K562 (cell line): ENCODE measurements at regions not wholly inside any gene's neighbourhood (a gene's known extent, or its start where the extent isn't known, plus 50 kb on each side); places are given as distances from the start of the nearest gene placed in this dataset.

Source experiments
- ATAC-seq: fragments of 200-7000 bp; cut with Tn5 transposase; 3 replicates; pipeline ENCODE4 v1.9.1; 2020; ENCODE audit warnings: moderate library complexity
- BruUV-seq: library from RNA; stranded (reverse); fragments of 400-500 nt; replicated peaks from 2 replicates; lab custom pipeline; 2021; lab: Mats Ljungman, UMichigan
- CTCF ChIA-PET: fragments of 300-600 bp; formaldehyde crosslinking; extraction: SDS; loops from one replicate; lab custom pipeline; 2021; ENCODE audit warnings: low intra/inter-chr PET ratio; lab: Yijun Ruan, JAX
- POLR2A ChIA-PET: fragments of 300-600, 350-650 bp; sonication (Branson Sonifier 250); formaldehyde crosslinking; extraction: SDS; loops from one replicate; lab custom pipeline; 2021; ENCODE audit warnings: antibody characterized with exemption, inconsistent platforms; lab: Yijun Ruan, JAX
- DNase-seq, 4 experiments: peaks; one replicate each; pipeline versions ENCODE4 v3.0.0 to v3.0.0-alpha.2; 2011 to 2018; ENCODE audit warnings: low spot score in 3 of 4, mixed read lengths in 3 of 4; ENCODE audit errors: extremely low read depth in 1 of 4
- FAIRE-seq: peaks from 2 replicates; lab custom pipeline; 2011; peaks lifted over from hg19 to GRCh38; lab: Jason Lieb, UNC
- H2AFZ ChIP-seq: 2 replicates; pipeline ENCODE4 v1.6.0; 2011; ENCODE audit warnings: low read depth, low read length, control low read depth, inconsistent platforms
- H3K27ac ChIP-seq: fragments of 200-600 bp; 3 replicates; pipeline ENCODE4 v1.8.0; 2011; ENCODE audit warnings: low read depth, mild to moderate bottlenecking, control low read depth, inconsistent platforms, low read length, moderate library complexity, mixed read lengths; ENCODE audit errors: extremely low read depth
- H3K27me3 ChIP-seq, 2 experiments: fragments of 300-600 bp in 1 of 2; 2 replicates in 1 of 2; 3 replicates in 1 of 2; pipeline versions ENCODE4 v1.6.0 to v1.8.0; 2011; ENCODE audit warnings: inconsistent platforms in 2 of 2, low read length in 2 of 2, mild to moderate bottlenecking in 1 of 2, mixed read lengths in 1 of 2, moderate library complexity in 1 of 2; ENCODE audit not compliant: control insufficient read depth in 2 of 2, insufficient read depth in 2 of 2
- H3K36me3 ChIP-seq: fragments of 300-600 bp; 3 replicates; pipeline ENCODE4 v1.8.0; 2011; ENCODE audit warnings: mild to moderate bottlenecking, low read length, inconsistent platforms; ENCODE audit not compliant: control insufficient read depth, insufficient read depth
- H3K4me1 ChIP-seq, 2 experiments: fragments of 200-600 bp in 1 of 2; replicated peaks in 1 of 2; 2 replicates in 1 of 2; 3 replicates in 1 of 2; pipeline versions ENCODE4 v1.5.1 to v1.8.0; 2011; ENCODE audit warnings: inconsistent platforms in 2 of 2, low read length in 2 of 2, mild to moderate bottlenecking in 1 of 2, mixed read lengths in 1 of 2, moderate library complexity in 1 of 2; ENCODE audit not compliant: control insufficient read depth in 2 of 2, insufficient read depth in 2 of 2
- H3K4me2 ChIP-seq: 2 replicates; pipeline ENCODE4 v1.6.1; 2011; ENCODE audit warnings: low read length, control low read depth, inconsistent platforms, mixed read lengths; ENCODE audit not compliant: insufficient read depth
- H3K4me3 ChIP-seq: fragments of 200-600 bp; sonication (generic), shearing (Covaris generic); 2 replicates; pipeline ENCODE4 v1.5.1; 2016; ENCODE audit warnings: control low read depth, inconsistent platforms
- H3K79me2 ChIP-seq: fragments of 200-600 bp; 3 replicates; pipeline ENCODE4 v1.8.0; 2011; ENCODE audit warnings: low read length, inconsistent platforms; ENCODE audit not compliant: control insufficient read depth, insufficient read depth
- H3K9ac ChIP-seq, 2 experiments: 2 replicates each; pipeline versions ENCODE4 v1.6.0 to v1.6.1; 2011; ENCODE audit warnings: low read depth in 2 of 2, low read length in 2 of 2, control low read depth in 1 of 2, inconsistent platforms in 1 of 2, mild to moderate bottlenecking in 1 of 2, mixed read lengths in 1 of 2; ENCODE audit not compliant: insufficient read depth in 1 of 2
- H3K9me1 ChIP-seq: one replicate; pipeline ENCODE4 v1.6.0; 2011; ENCODE audit warnings: inconsistent platforms, mild to moderate bottlenecking, low read length, moderate library complexity; ENCODE audit not compliant: control insufficient read depth, insufficient read depth
- H3K9me3 ChIP-seq: replicated peaks from 2 replicates; pipeline ENCODE4 v1.5.1; 2011; ENCODE audit warnings: low read depth, low read length, inconsistent platforms; ENCODE audit not compliant: control insufficient read depth, insufficient read depth
- H4K20me1 ChIP-seq: replicated peaks from 2 replicates; pipeline ENCODE4 v1.6.1; 2011; ENCODE audit warnings: low read length, inconsistent platforms, mixed read lengths; ENCODE audit not compliant: control insufficient read depth, insufficient read depth
- FOXK2 ChIP-seq, 2 experiments: fragments of 450-650 bp; IDR thresholded peaks in 1 of 2; conservative IDR thresholded peaks in 1 of 2; 2 replicates each; pipeline ENCODE4 v1.6.1; 2016; ENCODE audit warnings: low read depth in 2 of 2, mild to moderate bottlenecking in 1 of 2
- KLF13 ChIP-seq: fragments of 450-650 bp; IDR thresholded peaks from 2 replicates; pipeline ENCODE4 v1.6.1; 2016; ENCODE audit warnings: missing genetic modification characterization, low read depth, mild to moderate bottlenecking, missing compliant biosample characterization, moderate library complexity, borderline replicate concordance
- NFE2L1 ChIP-seq: fragments of 450-650 bp; IDR thresholded peaks from 2 replicates; pipeline ENCODE4 v1.6.1; 2016; ENCODE audit warnings: missing genetic modification characterization, low read depth, mild to moderate bottlenecking, missing compliant biosample characterization, moderate library complexity, borderline replicate concordance
- SAFB2 ChIP-seq: fragments of 200-400 bp; formaldehyde crosslinking; IDR thresholded peaks from 2 replicates; pipeline ENCODE4 v1.6.1; 2018; ENCODE audit warnings: borderline replicate concordance, low read length, low read depth, moderate library complexity; ENCODE audit not compliant: severe bottlenecking
- SOX6 ChIP-seq: fragments of 450-650 bp; IDR thresholded peaks from 2 replicates; pipeline ENCODE4 v1.6.1; 2014; ENCODE audit warnings: mild to moderate bottlenecking
- TBL1XR1 ChIP-seq, 2 experiments: IDR thresholded peaks; 2 replicates each; pipeline ENCODE4 v1.6.1; 2012; ENCODE audit warnings: improper control_type of control experiment in 2 of 2, low read length in 2 of 2, mild to moderate bottlenecking in 1 of 2
- XRCC5 ChIP-seq: fragments of 200-400 bp; formaldehyde crosslinking; IDR thresholded peaks from 2 replicates; pipeline ENCODE4 v1.6.1; 2017; ENCODE audit warnings: low read depth, mild to moderate bottlenecking, low read length
- ZNF707 ChIP-seq: fragments of 250-450 bp; sonication (Bioruptor Pico); conservative IDR thresholded peaks from 2 replicates; pipeline ENCODE4 v1.8.0; 2022; ENCODE audit warnings: inconsistent platforms, mild to moderate bottlenecking, moderate library complexity
- WGBS: fragments of 100-300 bp; shearing (Covaris generic); methylation state at CpG from one replicate; pipeline ENCODE4 v1.1.6; 2016; ENCODE audit warnings: low coverage, mixed read lengths; ENCODE audit not compliant: insufficient coverage; ENCODE audit errors: missing lambda C conversion rate; 5-methylcytosine and 5-hydroxymethylcytosine counted together
- in situ Hi-C: fragments of 300-500 bp; cut with MboI; formaldehyde crosslinking; loops from 4 replicates; pipeline ENCODE4 v1.15.0; 2018; ENCODE audit warnings: inconsistent platforms, mixed read lengths
- intact Hi-C: fragments of 100-400 bp; cut with micrococcal nuclease; formaldehyde crosslinking; loops from 2 replicates; pipeline ENCODE4 v1.14.2; 2022

- no peak overlapping the region for H3K4me3 ChIP-seq
- peaks cover 0 to 56% of the 10 kb centered on the region in 2 experiments; a peak in 4 of 5 replicates for H3K27me3 ChIP-seq
- no TSS peak for BruUV-seq
- H3K9me1 ChIP-seq, result no peaks in the 10 kb centered on the region
- intact Hi-C loops (no loop called here), in situ Hi-C loops (no loop called here)
- 7% methylated on average over 4 of the region's 7 CpGs for WGBS
- DNase-seq (no peak), FAIRE-seq (no peak), ATAC-seq (no peak)
- no peaks in the 10 kb centered on the region for H3K36me3 ChIP-seq
- H3K4me1 ChIP-seq, result peaks cover 0 to 4% of the 10 kb centered on the region in 2 experiments; a peak in 1 of 5 replicates
- no peaks in the 10 kb centered on the region for H3K9me3 ChIP-seq
- H3K27ac ChIP-seq, result no peak overlapping the region
- ChIA-PET CTCF (no interaction called here), POLR2A (no interaction called here)
- H3K4me2 ChIP-seq, result no peak overlapping the region
- H4K20me1 ChIP-seq, result no peaks in the 10 kb centered on the region
- H3K9ac ChIP-seq, result no peak overlapping the region
- H2AFZ ChIP-seq, result no peak overlapping the region
- TF ChIP-seq SAFB2, result no peak
- no peak for TF ChIP-seq ZNF707 (CRISPR knock-in tag)
- H3K79me2 ChIP-seq, result no peaks in the 10 kb centered on the region
Observed at GRCh38 chr14:101406921-101407320, 154.4 kb upstream of the DIO3 start.

GRCh38 chr14:101407328-101407727 lies 154.0 kb upstream of the DIO3 start:
- ATAC-seq (no peak), FAIRE-seq (no peak), DNase-seq (no peak)
- Histone ChIP-seq H3K4me2 (no peak overlapping the region), H3K4me1 (peaks cover 0 to 4% of the 10 kb centered on the region in 2 experiments; a peak in 1 of 5 replicates), H3K36me3 (no peaks in the 10 kb centered on the region), H3K9ac (no peak overlapping the region), H3K27me3 (peaks cover 0 to 54% of the 10 kb centered on the region in 2 experiments; a peak in 4 of 5 replicates), H3K27ac (no peak overlapping the region), H3K79me2 (no peaks in the 10 kb centered on the region), H2AFZ (no peak overlapping the region), H3K9me1 (no peaks in the 10 kb centered on the region), H3K4me3 (no peak overlapping the region), H4K20me1 (no peaks in the 10 kb centered on the region), H3K9me3 (no peaks in the 10 kb centered on the region)
- POLR2A ChIA-PET, result no interaction called here
- TF ChIP-seq NFE2L1 (no peak), TBL1XR1 (IDR thresholded peaks at IDR 0.05; ENCODE audit: low read length in 2 of 2) (no peak), XRCC5 (no peak), KLF13 (tag) (no peak), SOX6 (no peak), FOXK2 (conservative IDR thresholded peaks at IDR 0.05 in 1 of 2, IDR thresholded peaks at IDR 0.05 in 1 of 2; ENCODE audit: low read depth in 2 of 2) (no peak)
- CTCF ChIA-PET, result no interaction called here
- intact Hi-C loops, result no loop called here
- in situ Hi-C loops, result no loop called here
- no TSS peak for BruUV-seq
- 0% methylated on average over 6 of the region's 8 CpGs for WGBS
